GM13976 (cell line): ENCODE measurements at regions not wholly inside any gene's neighbourhood (a gene's known extent, or its start where the extent isn't known, plus 50 kb on each side); places are given as distances from the start of the nearest gene placed in this dataset.

Experiments used
- DNase-seq: peaks from one replicate; pipeline ENCODE4 v3.0.0; 2012; ENCODE audit warnings: low spot score
- in situ Hi-C: fragments of 300-500 bp; cut with MboI; formaldehyde crosslinking; loops from one replicate; pipeline ENCODE4 v1.12.0; 2022; ENCODE audit warnings: low sequenced_read_pairs, mixed read lengths, inconsistent platforms; ENCODE audit not compliant: unreplicated experiment
- TF ChIP-seq, protein P1 (sequence below): IDR thresholded peaks from 2 replicates; pipeline ENCODE4 v1.5.1; 2012; ENCODE audit warnings: borderline replicate concordance, mild to moderate bottlenecking; ENCODE audit not compliant: insufficient read depth; ENCODE audit errors: extremely low read depth, missing control alignments, control extremely low read depth

DNA sequence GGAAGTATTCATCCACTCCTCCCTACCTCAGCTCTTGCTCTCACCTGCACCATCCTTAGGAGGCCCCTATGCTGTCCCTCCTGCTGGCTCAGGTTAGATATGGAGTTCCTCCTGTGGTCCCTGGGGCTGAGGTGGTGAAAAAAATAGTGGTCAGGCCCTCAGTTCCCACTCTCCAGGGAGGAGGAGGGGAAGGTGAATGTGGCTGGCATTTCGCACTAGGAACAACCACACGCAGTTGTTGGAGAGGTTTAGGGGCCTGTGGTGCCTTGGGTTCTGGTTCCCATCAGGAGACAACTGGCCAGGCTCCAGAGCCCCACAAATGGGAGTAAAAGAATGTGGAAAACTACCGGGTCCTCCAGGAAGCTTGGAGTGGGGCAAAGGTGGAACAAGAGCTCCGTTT is 81.7 kb upstream of the HSPA9 start:
- in situ Hi-C loops: no loop called here
- no peak for DNase-seq
- TF ChIP-seq, protein P1, sequence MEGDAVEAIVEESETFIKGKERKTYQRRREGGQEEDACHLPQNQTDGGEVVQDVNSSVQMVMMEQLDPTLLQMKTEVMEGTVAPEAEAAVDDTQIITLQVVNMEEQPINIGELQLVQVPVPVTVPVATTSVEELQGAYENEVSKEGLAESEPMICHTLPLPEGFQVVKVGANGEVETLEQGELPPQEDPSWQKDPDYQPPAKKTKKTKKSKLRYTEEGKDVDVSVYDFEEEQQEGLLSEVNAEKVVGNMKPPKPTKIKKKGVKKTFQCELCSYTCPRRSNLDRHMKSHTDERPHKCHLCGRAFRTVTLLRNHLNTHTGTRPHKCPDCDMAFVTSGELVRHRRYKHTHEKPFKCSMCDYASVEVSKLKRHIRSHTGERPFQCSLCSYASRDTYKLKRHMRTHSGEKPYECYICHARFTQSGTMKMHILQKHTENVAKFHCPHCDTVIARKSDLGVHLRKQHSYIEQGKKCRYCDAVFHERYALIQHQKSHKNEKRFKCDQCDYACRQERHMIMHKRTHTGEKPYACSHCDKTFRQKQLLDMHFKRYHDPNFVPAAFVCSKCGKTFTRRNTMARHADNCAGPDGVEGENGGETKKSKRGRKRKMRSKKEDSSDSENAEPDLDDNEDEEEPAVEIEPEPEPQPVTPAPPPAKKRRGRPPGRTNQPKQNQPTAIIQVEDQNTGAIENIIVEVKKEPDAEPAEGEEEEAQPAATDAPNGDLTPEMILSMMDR: no peak

DNA sequence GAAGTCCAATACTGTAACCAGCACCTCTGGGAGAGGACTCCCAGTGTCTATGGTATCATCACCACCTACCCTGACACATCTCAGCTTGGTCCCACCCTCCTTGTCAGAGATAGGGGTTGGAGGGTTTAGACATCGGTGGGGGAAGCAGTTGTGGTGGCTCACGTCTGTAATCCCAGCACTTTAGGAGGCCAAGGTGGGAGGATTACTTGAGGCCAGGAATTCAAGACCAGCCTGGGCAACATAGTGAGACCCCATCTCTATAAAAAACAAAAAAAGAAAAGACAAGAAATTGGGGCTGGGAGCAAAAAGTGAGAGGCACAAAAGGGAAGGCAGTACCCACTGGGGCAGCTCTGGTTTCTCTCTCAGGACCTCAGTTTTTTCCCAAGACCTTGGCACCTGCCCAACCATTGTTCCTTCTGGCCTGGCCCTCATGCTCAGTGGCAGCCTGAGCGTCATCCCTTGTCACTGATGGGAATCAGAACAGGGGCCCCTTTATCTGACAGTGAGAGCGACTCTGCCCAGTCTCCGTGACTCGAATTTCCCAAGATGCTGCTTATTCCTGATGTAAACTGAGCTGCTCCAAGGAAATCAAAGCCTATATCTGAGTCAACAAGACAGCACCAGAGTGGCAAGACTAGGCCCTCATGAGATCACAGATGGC is 80.5 kb upstream of the HSPA9 start:
- no peak for DNase-seq
- TF ChIP-seq, protein P1: no peak
- in situ Hi-C loops: no loop called here

DNA sequence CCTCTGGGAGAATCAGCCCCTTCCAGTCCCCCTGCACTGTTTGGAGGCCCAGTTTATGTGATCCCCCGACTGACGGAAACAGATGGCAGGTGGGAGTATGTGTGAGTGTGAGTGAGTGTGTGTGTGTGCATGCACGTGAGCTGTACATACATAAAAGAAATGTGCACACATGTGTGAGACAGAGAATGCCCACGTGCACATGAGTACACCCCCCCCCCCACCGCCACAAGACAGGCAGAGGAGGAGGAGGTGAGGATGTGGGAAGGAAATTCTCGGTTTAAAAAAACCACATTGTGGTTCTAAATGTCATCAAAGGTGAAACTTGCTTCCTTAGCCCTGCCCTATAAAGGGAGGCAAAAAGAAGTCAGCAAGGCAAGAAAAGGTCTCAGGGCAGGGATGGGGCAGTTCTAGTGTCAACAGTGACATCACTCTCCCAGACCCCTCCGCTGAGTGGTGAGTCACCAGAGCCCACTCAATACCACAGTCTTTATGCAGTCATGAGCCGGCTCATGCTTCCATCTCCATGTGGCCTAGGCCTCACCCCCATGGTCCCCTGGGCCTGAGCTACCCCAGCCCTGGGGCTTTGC is 79.2 kb upstream of the HSPA9 start:
- in situ Hi-C loops: no loop called here
- DNase-seq: peak; percentile 71
- TF ChIP-seq, protein P1: no peak

DNA sequence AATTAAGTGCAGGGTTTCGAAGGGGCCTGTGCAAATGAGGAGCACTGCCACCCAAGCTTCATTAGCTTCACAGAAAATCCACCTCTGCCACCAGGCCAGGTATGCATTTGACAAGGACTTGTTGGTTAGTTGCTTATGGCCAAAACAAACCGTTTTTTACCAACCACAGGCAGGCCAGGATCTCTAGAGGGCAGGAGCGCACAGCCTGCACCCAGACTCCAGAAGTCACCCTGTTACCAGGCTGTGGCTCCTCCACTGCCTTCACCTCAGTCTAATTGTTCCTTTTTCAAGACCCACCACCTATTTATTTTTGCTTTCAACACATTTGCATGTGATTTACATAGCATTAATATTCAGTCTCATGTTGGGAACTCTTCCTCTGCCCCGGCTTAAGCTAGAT is 78.3 kb upstream of the HSPA9 start:
- no peak for DNase-seq
- in situ Hi-C loops: no loop called here

DNA sequence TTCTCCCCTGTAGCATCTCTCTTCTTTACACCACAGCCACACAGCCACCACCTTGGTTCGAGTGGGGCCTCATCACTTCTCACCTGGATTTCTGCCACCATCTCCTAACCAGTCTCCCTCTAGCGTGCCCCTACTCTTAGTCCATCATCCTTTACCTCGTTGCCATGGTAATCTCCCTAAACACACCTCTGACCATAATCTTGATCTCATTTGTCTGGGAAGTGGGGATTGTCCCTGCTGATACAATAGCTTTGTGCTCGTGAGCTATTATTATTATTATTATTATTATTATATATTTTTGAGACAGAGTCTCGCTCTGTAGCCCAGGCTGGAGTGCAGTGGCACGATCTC is 76.5 kb upstream of the HSPA9 start:
- in situ Hi-C loops: no loop called here
- no peak for DNase-seq
- TF ChIP-seq, protein P1: no peak

More for the DNA sequence above, 78.3 kb upstream of the HSPA9 start:
- TF ChIP-seq, protein P1: peak; percentile 10

DNA sequence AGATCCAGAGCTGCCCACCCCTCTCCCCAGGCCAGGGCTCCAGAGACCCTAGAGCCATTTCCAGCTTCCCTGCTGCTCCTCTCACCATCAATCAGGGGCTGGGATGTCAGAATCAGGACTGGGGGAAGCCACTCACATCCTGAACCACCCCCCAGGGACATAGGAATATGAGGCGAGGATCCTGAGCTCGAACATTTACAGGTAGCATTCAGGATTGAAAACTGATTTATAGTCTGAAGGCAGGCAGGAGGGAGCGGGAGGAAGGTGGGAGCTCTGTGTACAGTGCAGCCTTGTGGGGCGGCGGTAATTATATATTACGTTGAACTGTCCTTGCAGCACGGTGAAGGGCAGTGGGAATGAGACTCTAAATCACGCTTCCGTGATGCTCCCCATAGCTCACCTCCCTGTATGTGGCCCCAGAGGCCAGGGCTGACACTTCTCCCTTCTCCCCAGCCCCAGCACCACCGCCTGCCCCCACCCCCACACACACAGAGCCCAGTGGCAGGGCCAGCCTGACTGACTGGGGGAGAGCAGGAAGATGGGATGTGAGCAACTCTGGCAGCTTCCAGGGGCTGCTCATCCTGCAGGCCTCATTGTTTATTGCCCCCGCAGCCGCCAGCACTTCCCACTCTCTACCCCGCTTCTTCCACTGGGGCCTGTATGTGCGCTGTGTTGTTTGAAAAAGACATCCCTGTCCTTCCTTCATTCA is 76.0 kb upstream of the HSPA9 start:
- in situ Hi-C loops: no loop called here

More for the DNA sequence above, 76.0 kb upstream of the HSPA9 start:
- no peak for DNase-seq
- TF ChIP-seq, protein P1: no peak
